Femur (tissue), 1 donor: ENCODE measurements at regions not wholly inside any gene's neighbourhood (a gene's known extent, or its start where the extent isn't known, plus 50 kb on each side); places are given as distances from the start of the nearest gene placed in this dataset.

Experiments used
- DNase-seq: peaks from one replicate; pipeline ENCODE4 v3.0.0-alpha.2; 2017

DNA sequence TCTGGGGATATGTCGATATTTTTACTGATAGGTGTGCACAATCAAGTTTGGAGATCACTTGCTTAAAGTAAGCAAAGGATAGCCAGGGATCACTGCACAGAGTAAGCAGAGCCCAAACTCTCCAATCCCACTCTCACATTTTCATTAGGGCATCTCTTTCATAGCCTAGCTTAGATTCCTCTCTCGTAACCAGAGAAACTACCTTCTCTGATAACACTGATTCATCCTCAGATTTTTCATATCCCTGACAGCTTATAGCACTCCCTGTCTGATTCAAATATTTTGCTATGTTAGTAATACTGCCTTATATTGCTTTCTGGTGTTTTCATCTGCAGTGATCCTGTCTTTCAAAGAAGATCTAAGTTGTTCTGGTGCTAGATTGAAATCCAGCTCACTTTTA lies 123.7 kb downstream of the CBLL2 start:
- DNase-seq = no peak

DNA sequence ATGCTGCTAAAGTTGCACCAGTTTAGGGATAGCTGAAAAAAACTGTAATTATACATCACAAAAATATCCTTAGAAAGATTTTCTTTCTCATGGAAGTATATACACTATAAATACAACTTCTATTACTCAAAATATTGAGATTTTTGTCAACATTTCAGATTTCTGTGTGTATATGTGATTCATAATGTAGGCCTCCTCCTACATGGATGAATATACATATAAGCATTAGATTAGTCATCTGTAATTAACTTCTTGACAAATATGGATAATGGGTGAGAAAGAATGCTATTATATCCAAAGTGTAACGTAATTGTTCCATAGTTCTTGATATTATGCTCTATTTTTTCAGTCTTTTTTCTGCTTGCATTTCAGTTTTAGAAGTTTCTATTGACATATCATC lies 124.9 kb downstream of the CBLL2 start:
- DNase-seq = no peak

DNA sequence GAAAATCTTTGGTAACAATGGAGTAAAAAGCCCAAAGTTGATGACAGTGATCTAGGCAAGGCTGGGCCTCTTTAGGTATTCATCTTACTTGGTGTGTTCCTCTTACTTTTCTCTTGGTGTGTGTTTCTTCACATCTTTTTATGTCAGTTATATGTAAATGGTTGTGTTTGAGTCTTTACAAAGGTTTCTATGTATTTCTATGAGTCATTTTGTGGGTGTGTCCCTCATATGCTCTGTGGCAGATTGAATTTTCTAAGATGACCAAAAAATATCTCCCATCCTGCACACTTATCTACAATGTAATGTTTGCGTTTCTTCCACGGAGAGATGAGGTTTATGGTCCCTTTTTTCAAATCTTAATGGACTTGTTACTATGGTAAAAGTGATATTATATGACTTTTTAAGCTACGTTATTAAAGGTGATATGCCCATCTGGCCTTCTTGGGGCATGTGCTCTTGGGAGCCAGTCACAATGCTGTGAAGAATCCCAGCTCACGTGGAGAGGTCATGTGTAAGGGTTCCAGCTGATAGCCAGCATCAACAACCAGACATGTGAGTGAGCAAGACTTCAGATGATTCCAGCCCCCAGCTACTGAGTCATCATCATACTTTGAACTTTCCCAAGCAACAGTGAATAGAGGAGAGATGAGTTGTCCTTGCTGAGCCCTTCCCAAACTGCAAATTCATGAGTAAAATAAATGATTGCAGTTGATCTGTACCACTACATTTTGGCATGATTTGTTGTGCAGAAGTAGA lies 126.9 kb downstream of the CBLL2 start:
- no peak for DNase-seq

DNA sequence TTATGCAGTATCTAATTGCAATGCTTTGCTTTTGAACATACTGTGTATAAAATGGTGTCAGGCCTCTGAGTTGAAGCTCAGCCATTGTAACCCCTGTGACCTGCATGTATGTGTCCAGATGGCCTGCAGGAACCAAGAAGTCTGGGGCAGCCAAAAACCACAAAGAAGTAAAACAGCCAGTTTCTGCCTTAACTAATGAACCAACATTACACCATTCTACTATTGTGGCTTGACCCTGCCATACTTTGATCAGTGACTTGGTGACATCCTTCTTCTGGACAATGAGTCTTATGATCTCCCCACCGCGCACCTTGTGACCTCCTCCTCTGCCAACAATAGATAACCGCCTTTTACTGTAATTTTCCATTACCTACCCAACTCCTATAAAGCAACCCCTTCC lies 131.6 kb downstream of the CBLL2 start:
- no peak for DNase-seq

DNA sequence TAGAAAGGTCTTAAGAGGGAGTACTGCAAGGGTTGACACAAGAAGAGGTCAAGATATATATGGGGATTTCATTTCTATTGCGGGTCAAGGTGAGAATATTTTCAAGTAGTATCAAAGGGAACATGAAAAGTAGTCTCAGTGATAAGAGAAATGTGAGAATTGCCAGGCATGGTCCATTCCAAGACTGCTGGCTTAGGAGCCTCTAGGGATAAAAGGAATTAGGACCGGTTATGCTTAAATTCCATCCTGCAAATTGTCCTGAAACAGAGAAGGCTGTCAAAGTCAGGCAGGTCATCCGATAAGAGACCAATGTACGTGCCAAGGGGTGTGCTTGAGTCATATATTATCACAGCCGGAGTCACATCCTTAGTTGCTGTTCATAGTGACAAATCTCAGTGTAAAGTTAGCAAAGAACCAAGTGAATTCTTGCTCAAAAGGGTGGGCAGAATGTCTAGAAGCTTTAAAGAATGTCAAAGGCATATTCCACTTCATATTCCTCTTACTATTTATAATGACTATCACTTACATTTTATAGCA lies 133.6 kb downstream of the CBLL2 start:
- no peak for DNase-seq

DNA sequence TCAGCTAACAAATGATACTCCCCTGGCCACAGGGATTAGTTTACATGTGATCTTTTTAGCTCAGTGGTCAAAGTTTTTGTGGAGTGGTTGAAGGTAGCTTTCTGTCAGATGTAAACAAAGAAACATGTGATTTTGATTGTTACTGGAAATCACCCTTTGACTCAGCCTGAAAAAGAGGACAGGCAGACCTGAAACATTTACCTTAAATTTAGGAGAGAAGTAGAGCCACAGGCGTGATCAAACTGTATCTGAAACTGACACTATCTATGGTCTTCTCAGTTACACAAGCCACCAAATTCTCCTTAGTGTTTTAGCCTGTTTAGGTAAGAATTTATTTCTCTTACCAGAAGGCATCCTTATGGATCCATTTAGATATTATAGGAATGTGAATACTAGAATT lies 136.7 kb downstream of the CBLL2 start:
- DNase-seq = no peak

DNA sequence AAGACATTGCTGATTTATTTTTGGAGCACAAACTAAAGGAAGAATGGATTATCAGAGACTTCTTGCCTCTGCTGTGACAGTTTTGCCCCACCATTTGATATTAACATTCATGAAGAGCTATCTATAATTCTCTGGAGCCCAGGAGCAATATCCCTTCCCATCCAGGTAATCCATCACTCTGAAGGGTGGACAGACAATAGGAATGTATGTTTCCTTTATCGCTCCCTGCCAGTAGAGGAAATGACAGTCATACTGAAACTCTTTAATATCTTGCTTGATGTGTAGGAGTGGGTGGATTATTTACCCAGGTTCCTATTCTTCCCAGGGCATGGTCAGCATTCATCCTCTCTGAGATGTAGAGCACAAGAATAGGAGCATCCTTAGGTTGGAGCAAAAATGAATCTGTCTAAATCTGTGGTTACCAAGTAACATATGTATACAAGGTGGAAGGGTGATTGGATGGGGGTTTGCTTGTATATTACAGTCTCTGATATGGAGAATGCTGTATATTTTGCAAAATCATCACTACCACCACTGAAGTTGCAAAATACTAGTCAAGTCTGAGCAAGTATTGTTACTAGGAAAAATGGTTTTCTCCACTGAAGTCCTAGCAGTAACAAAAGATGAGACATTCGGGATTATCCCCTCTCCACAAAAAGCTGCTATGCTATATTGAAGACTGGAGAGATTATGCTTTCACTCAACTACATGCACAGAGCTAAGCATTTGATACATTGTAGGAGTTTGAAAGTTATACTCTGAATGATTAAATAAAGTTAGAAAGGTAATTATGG lies 151.6 kb downstream of the CBLL2 start:
- DNase-seq = no peak

DNA sequence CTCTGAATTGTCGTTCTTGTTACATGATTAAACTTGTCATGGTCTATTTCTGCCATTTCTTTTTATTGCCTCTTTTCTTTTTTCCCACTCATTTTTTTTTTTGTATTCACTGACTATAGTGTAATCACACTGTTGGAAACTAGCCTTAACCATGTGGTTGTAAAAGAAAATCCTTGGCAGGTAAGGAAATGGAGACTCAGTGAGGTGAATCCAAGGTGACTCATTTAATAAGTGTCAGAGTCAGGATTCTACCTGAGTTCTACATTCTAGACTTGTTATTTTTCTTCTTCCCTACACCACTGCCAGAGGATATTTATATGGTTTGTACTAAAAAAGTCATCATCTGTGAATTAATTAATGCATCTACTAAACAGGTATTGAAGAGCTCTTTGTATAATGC lies 152.2 kb downstream of the CBLL2 start:
- no peak for DNase-seq

DNA sequence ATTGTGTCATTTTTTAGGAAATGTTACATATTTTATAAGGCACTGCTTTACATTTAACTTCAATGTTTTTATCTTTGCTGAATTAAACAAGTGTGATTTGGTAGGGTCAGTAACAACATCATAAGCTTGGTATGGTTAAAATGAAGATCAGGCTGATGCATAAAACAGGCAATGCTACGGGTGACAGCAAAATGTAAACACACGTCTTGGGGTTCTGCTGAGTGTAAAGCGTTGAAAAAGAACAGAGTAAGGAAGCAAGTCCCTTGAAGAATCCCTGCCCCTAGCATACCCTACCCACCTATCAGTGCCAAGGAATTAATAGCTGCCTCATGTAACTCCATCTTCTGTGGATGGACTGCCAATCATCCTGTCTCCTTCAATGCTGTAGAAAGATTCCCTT lies 157.0 kb downstream of the CBLL2 start:
- DNase-seq = no peak

DNA sequence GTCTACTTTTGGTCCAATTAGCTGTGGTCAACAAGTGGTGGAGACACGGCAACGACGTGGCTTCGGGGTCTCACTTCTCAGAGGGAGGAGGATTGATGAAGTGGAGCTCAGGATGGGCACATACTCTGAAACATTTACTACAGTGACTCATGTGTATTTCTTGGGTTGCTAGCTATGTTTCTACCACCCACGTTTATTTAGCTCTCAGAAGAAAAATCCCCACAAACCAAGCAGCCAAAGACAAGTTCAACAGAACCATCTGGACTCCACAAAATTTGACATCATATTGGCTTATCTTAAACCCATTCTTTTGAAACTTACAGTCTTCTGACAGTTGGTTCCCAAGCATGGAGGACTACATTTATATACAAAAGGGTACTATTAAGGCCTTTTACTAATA lies 158.0 kb downstream of the CBLL2 start:
- no peak for DNase-seq

DNA sequence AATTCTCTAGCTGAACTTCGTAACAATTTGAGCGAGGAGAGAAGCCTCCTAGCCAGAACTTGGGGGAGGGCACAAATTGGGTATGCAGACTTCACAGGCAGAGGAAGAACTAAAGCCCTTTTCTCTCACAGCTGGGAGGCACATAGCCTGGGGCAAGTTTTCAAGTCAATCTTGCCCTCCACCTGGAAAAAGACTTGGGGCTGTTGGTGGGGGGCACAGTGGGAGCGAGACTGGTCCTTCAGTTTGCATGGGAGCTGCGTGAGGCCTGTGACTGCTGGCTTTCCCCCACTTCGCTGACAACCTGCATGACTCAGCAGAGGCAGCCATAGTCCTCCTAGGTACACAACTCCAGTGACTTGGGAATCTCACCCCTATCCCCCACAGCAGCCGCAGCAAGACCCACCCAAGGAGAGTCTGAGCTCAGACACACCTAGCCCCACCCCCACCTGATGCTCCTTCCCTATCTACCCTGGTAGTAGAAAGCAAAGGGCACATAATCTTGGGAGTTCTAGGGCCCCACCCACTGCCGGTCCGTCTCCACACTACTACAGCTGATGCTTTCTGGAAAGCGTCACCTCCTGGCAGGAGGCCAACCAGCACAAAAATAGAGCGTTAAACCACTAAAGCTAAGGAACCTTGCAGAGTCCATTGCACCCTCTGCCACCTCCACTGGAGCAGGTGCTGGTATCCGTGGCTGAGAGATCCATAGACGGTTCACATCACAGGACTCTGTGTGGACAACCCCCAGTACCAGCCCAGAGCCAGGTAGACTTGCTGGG lies 160.8 kb downstream of the CBLL2 start:
- DNase-seq = no peak

DNA sequence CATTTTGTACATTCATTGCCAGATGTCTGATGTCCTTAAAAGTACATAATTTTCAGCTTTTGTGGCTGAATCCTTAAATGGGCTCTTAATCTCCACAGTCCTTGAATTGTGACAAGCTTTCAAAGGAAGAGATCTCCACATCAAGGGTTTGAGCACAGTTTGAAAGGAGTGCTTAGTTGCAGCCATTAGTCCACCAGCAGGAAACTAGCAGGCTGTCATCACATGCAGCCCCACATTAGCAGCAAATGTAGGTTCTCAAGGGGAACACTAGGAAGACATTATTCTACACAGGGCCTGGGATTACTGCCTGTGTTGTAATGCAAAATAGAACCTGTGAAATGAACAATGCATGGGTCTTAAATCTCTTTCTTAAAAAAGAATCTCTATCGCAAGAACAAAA lies 173.2 kb downstream of the CBLL2 start:
- no peak for DNase-seq

DNA sequence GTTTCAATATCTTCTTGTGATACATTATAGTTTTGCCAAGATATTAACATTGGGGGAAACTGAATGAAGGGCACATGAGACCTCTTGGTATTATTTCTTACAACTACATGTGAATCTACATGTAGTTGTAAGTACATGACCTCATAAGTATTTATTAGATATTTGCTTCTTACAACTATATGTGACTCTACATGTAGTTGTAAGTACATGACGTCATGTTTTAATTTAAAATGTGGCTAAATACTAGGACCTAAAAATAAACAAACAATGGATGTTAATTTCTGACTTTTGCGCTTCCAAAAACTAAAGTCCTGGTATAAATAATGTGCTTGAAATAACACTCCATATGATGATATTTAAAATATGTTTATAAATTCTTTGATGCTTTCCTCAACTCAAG lies 190.2 kb downstream of the CBLL2 start:
- DNase-seq = no peak

DNA sequence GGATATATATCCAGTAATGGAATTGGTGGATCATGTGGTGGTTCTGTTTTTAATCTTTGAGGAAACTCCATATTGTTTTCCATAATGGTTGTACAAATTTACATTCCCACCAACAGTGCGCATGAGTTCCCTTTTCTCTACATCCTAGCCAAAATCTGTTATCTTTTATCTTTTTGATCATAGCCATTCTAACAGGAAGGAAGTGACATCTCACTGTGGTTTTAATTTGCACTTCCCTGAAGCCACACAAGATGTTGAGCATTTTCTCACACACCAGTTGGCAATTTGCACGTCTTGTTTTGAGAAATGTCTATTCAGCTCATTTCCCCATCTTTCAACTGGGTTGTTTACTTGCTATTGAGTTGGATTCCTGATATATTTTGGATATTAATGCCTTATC lies 194.9 kb downstream of the CBLL2 start:
- DNase-seq = no peak

DNA sequence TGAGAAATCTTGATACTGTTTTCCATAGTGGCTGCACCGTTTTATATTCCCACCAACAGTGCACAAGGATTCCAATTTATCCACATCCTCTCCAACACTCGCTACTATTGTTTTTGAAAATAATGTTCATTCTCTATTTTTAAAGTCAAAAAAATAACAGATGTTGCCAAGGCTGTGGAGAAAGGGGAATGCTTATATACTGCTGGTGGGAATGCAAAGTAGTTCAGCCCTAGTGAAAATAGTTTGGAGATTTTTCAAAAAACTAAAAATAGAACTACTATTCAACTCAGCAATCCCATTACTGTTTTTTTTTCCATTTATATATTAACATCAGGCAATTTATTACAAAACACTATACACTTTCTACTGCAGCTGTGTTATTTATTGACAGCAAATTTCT lies 208.7 kb downstream of the CBLL2 start:
- no peak for DNase-seq

DNA sequence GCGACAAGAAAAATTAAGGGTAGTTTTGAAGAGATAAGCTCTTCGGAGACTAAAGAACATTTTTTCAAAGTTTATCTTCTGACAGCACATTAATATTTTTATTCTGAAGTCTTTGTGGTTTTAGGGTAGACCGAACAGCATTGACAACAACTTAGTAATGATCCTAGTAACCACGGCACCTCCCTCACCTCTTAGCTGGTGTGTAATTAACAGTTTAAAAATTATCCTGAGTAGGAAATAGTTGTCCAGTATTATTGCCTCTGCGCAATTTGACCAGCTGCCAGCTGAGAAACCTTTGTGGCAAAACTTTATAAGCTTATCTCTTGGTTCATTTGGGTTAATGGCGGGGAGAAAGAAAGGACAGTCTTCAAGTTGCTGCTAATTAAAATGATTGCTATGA lies 213.6 kb downstream of the CBLL2 start:
- DNase-seq = no peak

DNA sequence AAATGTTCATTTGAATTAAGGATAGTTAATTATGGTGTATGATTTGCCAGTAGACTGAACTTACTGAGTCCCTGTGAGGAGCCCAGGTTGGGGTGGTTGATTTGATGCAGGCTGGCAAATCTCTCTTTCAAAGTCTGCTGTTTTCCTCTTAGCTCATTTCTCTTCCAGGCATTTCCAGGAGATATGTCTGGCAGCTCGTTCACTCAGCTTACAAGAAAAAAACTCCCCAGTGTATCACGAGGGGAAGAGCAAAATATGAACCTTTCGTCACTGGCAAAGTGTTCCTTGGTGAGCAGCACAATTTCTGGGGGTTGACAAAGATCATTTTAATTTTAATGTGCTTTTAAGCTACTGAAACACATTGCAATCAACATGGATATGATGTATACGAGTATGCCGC lies 244.2 kb downstream of the CBLL2 start:
- DNase-seq = no peak

DNA sequence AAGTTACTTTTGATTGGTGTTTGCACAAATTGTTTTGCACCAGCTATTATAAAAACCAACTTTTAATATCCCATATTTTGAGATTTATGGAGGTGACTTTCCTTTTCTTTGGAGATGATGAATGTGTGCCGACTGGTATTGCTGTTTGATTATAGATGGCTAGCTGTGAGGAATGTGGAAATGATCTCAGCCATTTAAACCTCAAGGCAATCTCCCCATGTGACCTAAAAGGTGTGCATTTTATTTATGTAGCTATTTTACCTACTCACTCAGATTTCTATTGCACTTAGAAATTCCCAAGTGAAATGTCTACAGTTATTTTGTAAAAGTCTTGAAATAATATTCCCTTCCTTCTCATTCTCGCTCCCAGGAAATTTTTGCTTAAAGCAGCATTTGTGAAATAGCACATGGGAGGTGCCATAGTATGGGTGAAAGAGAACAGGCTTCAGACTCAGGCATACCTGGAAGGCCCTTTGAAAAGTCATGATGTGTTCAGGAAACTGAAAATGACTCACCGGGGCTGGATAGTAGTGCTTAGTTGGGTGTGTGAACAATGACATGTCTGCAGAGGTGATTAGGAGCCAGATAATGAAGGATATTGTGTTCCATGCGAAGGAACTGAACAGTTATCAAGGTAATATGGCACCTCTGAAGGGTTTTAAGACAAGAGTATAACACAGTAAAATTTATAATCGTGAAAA lies 247.6 kb downstream of the CBLL2 start:
- DNase-seq = no peak

DNA sequence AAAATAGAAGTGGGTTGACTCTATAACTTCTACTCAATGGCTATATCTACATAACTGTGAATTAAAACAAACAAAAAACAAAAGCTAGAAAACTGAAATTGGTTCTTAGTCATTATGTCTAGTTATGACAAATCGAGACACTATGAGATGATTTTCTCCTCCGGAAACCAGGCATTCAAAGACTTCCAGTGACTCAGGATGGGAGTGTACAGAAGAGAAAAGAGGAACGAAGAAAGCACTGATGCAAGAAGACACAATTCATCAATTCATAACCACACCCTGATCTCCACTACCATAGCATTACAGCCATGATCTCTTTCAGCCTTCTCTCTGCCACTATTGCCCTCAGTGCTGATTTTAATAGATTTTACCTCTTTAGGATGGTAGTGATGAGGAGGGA lies 253.6 kb downstream of the CBLL2 start:
- DNase-seq = no peak

DNA sequence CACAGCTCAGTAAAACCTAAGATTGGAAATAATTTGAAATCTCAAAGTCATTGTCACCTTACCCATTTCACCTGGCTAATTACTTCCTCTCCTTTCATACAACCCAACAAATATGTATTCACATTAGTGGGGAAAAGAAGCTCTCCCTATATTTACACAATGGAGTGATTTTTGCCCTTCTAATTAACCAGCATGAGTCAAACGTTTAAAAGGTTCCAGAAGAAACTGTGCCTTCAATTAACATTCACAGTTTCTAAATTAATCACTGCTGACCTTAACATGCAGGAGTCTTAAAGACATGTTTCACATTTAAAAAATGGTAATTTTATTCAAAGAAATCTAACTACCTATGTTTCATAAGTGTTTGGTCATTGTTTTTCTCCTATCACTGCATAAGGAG lies 254.6 kb downstream of the CBLL2 start:
- DNase-seq = no peak

DNA sequence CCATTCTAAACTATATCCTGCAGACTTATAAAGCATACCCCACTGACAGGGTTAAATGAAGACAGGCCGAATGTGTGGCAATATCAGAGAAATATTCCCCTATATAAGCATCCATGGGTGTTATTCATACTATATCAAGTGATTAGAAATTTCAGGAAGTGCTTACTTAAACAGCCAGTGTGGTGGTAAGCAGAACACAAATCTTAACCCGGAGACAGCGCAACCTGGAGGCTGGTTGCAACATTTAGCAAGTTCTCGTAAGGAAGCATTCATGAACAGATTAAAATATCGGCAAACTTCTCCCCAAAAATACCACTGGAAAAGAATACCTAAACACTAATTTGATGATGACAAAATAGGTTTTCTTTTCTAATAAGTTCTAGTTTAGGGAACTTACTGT lies 261.2 kb downstream of the CBLL2 start:
- no peak for DNase-seq

DNA sequence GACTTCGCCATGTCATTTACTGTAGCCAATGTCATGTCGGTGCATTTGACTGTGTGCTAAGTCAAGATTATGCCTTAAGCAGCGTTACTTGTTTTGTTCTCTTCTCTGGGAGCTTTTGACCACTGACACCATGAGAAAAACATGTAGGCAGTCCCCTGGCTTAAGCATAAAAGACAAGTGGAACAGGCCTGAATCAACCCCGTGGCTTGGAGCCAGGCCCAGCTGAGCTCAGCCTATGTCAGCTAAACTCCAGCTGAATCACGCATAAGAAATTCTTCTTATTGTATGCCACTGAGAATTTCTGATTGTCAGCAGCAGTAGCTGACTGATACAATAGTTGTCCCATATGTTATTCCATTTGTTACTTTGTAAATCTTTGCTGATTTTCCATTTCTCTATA lies 261.9 kb downstream of the CBLL2 start:
- peak; percentile 28 for DNase-seq

DNA sequence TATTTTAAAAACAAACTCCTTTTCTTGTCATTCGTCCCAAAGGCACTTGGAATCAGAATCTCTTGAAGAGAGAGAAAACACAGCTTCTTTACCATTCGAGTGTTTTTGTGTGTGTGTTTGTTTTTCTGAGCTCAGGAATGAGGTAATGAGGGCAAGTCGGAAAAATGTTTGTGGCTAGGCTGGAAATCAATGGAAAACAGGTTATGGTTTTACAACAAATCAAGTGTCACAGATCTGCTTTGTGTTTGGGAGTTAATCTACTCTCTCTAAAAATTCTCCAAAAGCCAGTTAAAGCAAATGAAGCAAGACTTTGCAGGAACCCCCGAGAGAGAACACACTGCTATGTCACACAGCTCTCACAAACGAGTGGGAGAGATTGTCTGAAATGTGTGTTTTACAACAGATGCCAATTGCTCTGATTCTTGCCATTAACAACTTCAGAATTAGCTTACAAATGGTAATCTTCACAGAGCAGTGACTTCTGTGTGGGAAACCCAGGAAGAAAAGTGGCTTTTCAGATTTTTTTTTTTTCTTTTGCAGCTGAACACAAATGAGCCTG lies 264.1 kb downstream of the CBLL2 start:
- DNase-seq = no peak
